ENCODE measurements at regions not wholly inside any gene's neighbourhood (a gene's known extent, or its start where the extent isn't known, plus 50 kb on each side); places are given as distances from the start of the nearest gene placed in this dataset.

GRCh38 chr3:22373827-22374226 lies 622.8 kb upstream of the ZNF385D start:
- TF ChIP-seq, protein P1, sequence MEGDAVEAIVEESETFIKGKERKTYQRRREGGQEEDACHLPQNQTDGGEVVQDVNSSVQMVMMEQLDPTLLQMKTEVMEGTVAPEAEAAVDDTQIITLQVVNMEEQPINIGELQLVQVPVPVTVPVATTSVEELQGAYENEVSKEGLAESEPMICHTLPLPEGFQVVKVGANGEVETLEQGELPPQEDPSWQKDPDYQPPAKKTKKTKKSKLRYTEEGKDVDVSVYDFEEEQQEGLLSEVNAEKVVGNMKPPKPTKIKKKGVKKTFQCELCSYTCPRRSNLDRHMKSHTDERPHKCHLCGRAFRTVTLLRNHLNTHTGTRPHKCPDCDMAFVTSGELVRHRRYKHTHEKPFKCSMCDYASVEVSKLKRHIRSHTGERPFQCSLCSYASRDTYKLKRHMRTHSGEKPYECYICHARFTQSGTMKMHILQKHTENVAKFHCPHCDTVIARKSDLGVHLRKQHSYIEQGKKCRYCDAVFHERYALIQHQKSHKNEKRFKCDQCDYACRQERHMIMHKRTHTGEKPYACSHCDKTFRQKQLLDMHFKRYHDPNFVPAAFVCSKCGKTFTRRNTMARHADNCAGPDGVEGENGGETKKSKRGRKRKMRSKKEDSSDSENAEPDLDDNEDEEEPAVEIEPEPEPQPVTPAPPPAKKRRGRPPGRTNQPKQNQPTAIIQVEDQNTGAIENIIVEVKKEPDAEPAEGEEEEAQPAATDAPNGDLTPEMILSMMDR (IDR thresholded peaks at IDR 0.05 in 2 of 3, conservative IDR thresholded peaks at IDR 0.05 in 1 of 3; ENCODE audit: borderline replicate concordance in 1 of 3, insufficient read depth in 1 of 3, low read depth in 2 of 3, low read length in 2 of 3), result no peak
- TF ChIP-seq POLR2A (IDR thresholded peaks at IDR 0.05; ENCODE audit: borderline replicate concordance, extremely low read depth, insufficient read depth, insufficient read length), result no peak
- no peak for TF ChIP-seq ZNF274 (IDR thresholded peaks at IDR 0.05; ENCODE audit: low read depth, low read length)
- no peak for TF ChIP-seq EZH2phosphoT487 (IDR thresholded peaks at IDR 0.05; ENCODE audit: borderline replicate concordance)
